KOPT-K1 (cell line): ENCODE measurements at regions not wholly inside any gene's neighbourhood (a gene's known extent, or its start where the extent isn't known, plus 50 kb on each side); places are given as distances from the start of the nearest gene placed in this dataset.

Source experiments
- H3K27ac ChIP-seq: fragments of 200-600 bp; sonication (generic); 2 replicates; pipeline ENCODE4 v1.5.1; 2016; ENCODE audit warnings: antibody characterized with exemption, mild to moderate bottlenecking, low read depth, low read length; ENCODE audit not compliant: poor library complexity, severe bottlenecking
- H3K36me3 ChIP-seq: fragments of 200-600 bp; sonication (generic); 2 replicates; pipeline ENCODE4 v1.5.1; 2017; ENCODE audit warnings: antibody characterized with exemption, mild to moderate bottlenecking, low read length, moderate library complexity; ENCODE audit not compliant: insufficient read depth
- H3K9me3 ChIP-seq: fragments of 200-600 bp; sonication (generic); 2 replicates; pipeline ENCODE4 v1.5.1; 2017; ENCODE audit warnings: antibody characterized with exemption, low read length, mild to moderate bottlenecking; ENCODE audit not compliant: insufficient read depth, poor library complexity, severe bottlenecking

GRCh38 chr2:146363731-146364130 is 1481.1 kb upstream of the ACVR2A start:
- Histone ChIP-seq H3K36me3 (no peaks in the 10 kb centered on the region), H3K9me3 (no peaks in the 10 kb centered on the region), H3K27ac (no peak overlapping the region)

GRCh38 chr2:146351689-146352088 is 1493.1 kb upstream of the ACVR2A start:
- no peak overlapping the region for H3K27ac ChIP-seq
- H3K36me3 ChIP-seq, result no peaks in the 10 kb centered on the region

GRCh38 chr2:146349334-146349733 is 1495.5 kb upstream of the ACVR2A start:
- H3K27ac ChIP-seq, result no peak overlapping the region
- H3K9me3 ChIP-seq, result no peaks in the 10 kb centered on the region
- no peaks in the 10 kb centered on the region for H3K36me3 ChIP-seq

More at GRCh38 chr2:146351689-146352088, 1493.1 kb upstream of the ACVR2A start:
- H3K9me3 ChIP-seq, result no peaks in the 10 kb centered on the region

GRCh38 chr2:146324951-146325350 is 1519.9 kb upstream of the ACVR2A start:
- Histone ChIP-seq H3K27ac (no peak overlapping the region), H3K36me3 (no peaks in the 10 kb centered on the region), H3K9me3 (no peaks in the 10 kb centered on the region)

- Histone ChIP-seq H3K9me3 (no peaks in the 10 kb centered on the region), H3K27ac (no peak overlapping the region), H3K36me3 (no peaks in the 10 kb centered on the region)
Observed at GRCh38 chr2:146323564-146323963, 1521.3 kb upstream of the ACVR2A start.

GRCh38 chr2:146321175-146321574 is 1523.7 kb upstream of the ACVR2A start:
- Histone ChIP-seq H3K36me3 (no peaks in the 10 kb centered on the region), H3K27ac (no peak overlapping the region), H3K9me3 (no peaks in the 10 kb centered on the region)

GRCh38 chr2:146317959-146318358 is 1526.9 kb upstream of the ACVR2A start:
- H3K27ac ChIP-seq, result no peak overlapping the region
- no peaks in the 10 kb centered on the region for H3K36me3 ChIP-seq
- no peaks in the 10 kb centered on the region for H3K9me3 ChIP-seq

- H3K36me3 ChIP-seq, result no peaks in the 10 kb centered on the region
- no peaks in the 10 kb centered on the region for H3K9me3 ChIP-seq
- H3K27ac ChIP-seq, result no peak overlapping the region
Observed at GRCh38 chr2:146312899-146313298, 1531.9 kb upstream of the ACVR2A start.

- Histone ChIP-seq H3K36me3 (no peaks in the 10 kb centered on the region), H3K9me3 (no peaks in the 10 kb centered on the region), H3K27ac (no peak overlapping the region)
Observed at GRCh38 chr2:146305164-146305563, 1539.7 kb upstream of the ACVR2A start.

GRCh38 chr2:146301287-146301686 is 1543.5 kb upstream of the ACVR2A start:
- H3K27ac ChIP-seq, result no peak overlapping the region
- no peaks in the 10 kb centered on the region for H3K9me3 ChIP-seq

GRCh38 chr2:146295080-146295670 is 1549.7 kb upstream of the ACVR2A start:
- no peak overlapping the region for H3K27ac ChIP-seq
- H3K9me3 ChIP-seq, result no peaks in the 10 kb centered on the region
- H3K36me3 ChIP-seq, result no peaks in the 10 kb centered on the region

More at GRCh38 chr2:146301287-146301686, 1543.5 kb upstream of the ACVR2A start:
- no peaks in the 10 kb centered on the region for H3K36me3 ChIP-seq

- Histone ChIP-seq H3K36me3 (no peaks in the 10 kb centered on the region), H3K9me3 (no peaks in the 10 kb centered on the region), H3K27ac (no peak overlapping the region)
Observed at GRCh38 chr2:146287281-146287680, 1557.5 kb upstream of the ACVR2A start.

- no peak overlapping the region for H3K27ac ChIP-seq
- no peaks in the 10 kb centered on the region for H3K36me3 ChIP-seq
- no peaks in the 10 kb centered on the region for H3K9me3 ChIP-seq
Observed at GRCh38 chr2:146278881-146279280, 1565.9 kb upstream of the ACVR2A start.

- no peaks in the 10 kb centered on the region for H3K36me3 ChIP-seq
- no peaks in the 10 kb centered on the region for H3K9me3 ChIP-seq
- no peak overlapping the region for H3K27ac ChIP-seq
Observed at GRCh38 chr2:146271131-146271831, 1573.5 kb upstream of the ACVR2A start.

- Histone ChIP-seq H3K9me3 (no peaks in the 10 kb centered on the region), H3K27ac (no peak overlapping the region), H3K36me3 (no peaks in the 10 kb centered on the region)
Observed at GRCh38 chr2:146270618-146271017, 1574.2 kb upstream of the ACVR2A start.

GRCh38 chr2:146267093-146267492 is 1577.7 kb upstream of the ACVR2A start:
- Histone ChIP-seq H3K27ac (no peak overlapping the region), H3K9me3 (no peaks in the 10 kb centered on the region), H3K36me3 (no peaks in the 10 kb centered on the region)
